Vagina (tissue), 2 donors: ENCODE measurements at regions not wholly inside any gene's neighbourhood (a gene's known extent, or its start where the extent isn't known, plus 50 kb on each side); places are given as distances from the start of the nearest gene placed in this dataset.
A peak's percentile ranks its signal among the peaks of the same experiment; 100 is the strongest.

Experiments
- CTCF ChIP-seq, 3 experiments: fragments of 450-650 bp in 2 of 3; fragments of 200-600 bp in 1 of 3; sonication (generic) in 1 of 3; IDR thresholded peaks; one replicate each; pipeline ENCODE4 v1.5.1; 2017 to 2019; ENCODE audit warnings: antibody characterized with exemption in 3 of 3, mild to moderate bottlenecking in 2 of 3, moderate library complexity in 2 of 3
- POLR2A ChIP-seq, 2 donors: fragments of 450-650 bp; IDR thresholded peaks; one replicate each; pipeline ENCODE4 v1.6.1; 2017; ENCODE audit warnings: antibody characterized with exemption in 2 of 2, mild to moderate bottlenecking in 2 of 2, moderate library complexity in 2 of 2
- POLR2AphosphoS5 ChIP-seq, 2 donors: sonication (generic); formaldehyde crosslinking; IDR thresholded peaks; one replicate each; pipeline ENCODE4 v1.9.0; 2017; ENCODE audit warnings: antibody characterized with exemption in 2 of 2, mild to moderate bottlenecking in 2 of 2, low read depth in 1 of 2; ENCODE audit not compliant: insufficient read depth in 1 of 2

GRCh38 chr13:44303681-44304432 lies 69.8 kb upstream of the SERP2 start:
- TF ChIP-seq CTCF (IDR thresholded peaks at IDR 0.05) (no peak), POLR2AphosphoS5 (IDR thresholded peaks at IDR 0.05; ENCODE audit: insufficient read depth in 1 of 2, low read depth in 1 of 2) (peak in 1 of 2 donors; percentile 64), POLR2A (IDR thresholded peaks at IDR 0.05) (no peak)
